Ascending aorta (tissue), 2 donors: ENCODE measurements at regions not wholly inside any gene's neighbourhood (a gene's known extent, or its start where the extent isn't known, plus 50 kb on each side); places are given as distances from the start of the nearest gene placed in this dataset.

Experiments
- DNase-seq, 2 donors: peaks; one replicate each; pipeline ENCODE4 v3.0.0-alpha.2; 2019; ENCODE audit warnings: low spot score in 2 of 2
- H3K27ac ChIP-seq, 2 donors: fragments of 200-600 bp; sonication (generic); one replicate each; pipeline ENCODE4 v1.5.1; 2016 to 2017; ENCODE audit warnings: mild to moderate bottlenecking in 1 of 2
- H3K27me3 ChIP-seq: fragments of 200-600 bp; sonication (generic); one replicate; pipeline ENCODE4 v1.5.1; 2017
- H3K36me3 ChIP-seq, 2 donors: fragments of 200-600 bp; sonication (generic); one replicate each; pipeline ENCODE4 v1.5.1; 2016
- H3K4me1 ChIP-seq, 2 donors: fragments of 200-600 bp; sonication (generic); one replicate each; pipeline ENCODE4 v1.5.1; 2016 to 2017; ENCODE audit warnings: mild to moderate bottlenecking in 1 of 2
- H3K4me3 ChIP-seq, 2 donors: fragments of 200-600 bp; sonication (generic); one replicate each; pipeline ENCODE4 v1.5.1; 2016 to 2017; ENCODE audit warnings: mild to moderate bottlenecking in 1 of 2
- H3K9me3 ChIP-seq, 2 donors: fragments of 200-600 bp; sonication (generic); one replicate each; pipeline ENCODE4 v1.5.1; 2016
- intact Hi-C: fragments of 100-400 bp; cut with DNase I; formaldehyde crosslinking; loops from one replicate; pipeline ENCODE4 v1.15.1; 2023
- TF ChIP-seq, protein P1 (sequence below), 3 experiments: fragments of 200-600 bp in 2 of 3; fragments of 450-650 bp in 1 of 3; sonication (generic) in 2 of 3; IDR thresholded peaks; one replicate each; pipeline ENCODE4 v1.5.1; 2016 to 2019; ENCODE audit warnings: antibody characterized with exemption in 3 of 3, mild to moderate bottlenecking in 1 of 3, moderate library complexity in 1 of 3

DNA sequence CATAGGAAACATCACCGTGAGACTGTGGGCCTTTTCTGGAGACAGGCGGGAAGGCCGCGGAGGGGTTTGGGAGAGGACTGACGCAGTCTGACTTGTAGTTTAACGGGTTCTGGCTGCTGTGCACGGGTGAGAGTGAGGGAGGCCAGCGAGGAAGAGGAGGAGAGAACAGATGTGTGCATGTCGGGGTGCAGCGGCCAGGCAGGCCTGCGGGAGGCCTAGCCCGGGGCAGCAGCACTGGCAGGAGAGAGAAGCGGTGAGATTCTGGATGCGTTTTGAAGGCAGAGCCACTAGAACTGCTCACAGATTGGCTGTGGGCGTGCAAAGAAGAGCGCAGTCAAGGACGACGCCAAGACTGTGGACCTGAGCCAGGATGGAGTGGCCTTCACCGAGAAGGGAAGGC lies 53.9 kb downstream of the PTGR3 start:
- no peaks in the 10 kb centered on the region for H3K27me3 ChIP-seq
- no peak overlapping the region for H3K27ac ChIP-seq
- peaks cover 0 to 6% of the 10 kb centered on the region in 2 donors for H3K9me3 ChIP-seq
- H3K4me1 ChIP-seq = no peaks in the 10 kb centered on the region
- H3K36me3 ChIP-seq = no peaks in the 10 kb centered on the region
- intact Hi-C loops = no loop called here
- TF ChIP-seq, protein P1, sequence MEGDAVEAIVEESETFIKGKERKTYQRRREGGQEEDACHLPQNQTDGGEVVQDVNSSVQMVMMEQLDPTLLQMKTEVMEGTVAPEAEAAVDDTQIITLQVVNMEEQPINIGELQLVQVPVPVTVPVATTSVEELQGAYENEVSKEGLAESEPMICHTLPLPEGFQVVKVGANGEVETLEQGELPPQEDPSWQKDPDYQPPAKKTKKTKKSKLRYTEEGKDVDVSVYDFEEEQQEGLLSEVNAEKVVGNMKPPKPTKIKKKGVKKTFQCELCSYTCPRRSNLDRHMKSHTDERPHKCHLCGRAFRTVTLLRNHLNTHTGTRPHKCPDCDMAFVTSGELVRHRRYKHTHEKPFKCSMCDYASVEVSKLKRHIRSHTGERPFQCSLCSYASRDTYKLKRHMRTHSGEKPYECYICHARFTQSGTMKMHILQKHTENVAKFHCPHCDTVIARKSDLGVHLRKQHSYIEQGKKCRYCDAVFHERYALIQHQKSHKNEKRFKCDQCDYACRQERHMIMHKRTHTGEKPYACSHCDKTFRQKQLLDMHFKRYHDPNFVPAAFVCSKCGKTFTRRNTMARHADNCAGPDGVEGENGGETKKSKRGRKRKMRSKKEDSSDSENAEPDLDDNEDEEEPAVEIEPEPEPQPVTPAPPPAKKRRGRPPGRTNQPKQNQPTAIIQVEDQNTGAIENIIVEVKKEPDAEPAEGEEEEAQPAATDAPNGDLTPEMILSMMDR (IDR thresholded peaks at IDR 0.05) = no peak
- no peak for DNase-seq
- no peak overlapping the region for H3K4me3 ChIP-seq

DNA sequence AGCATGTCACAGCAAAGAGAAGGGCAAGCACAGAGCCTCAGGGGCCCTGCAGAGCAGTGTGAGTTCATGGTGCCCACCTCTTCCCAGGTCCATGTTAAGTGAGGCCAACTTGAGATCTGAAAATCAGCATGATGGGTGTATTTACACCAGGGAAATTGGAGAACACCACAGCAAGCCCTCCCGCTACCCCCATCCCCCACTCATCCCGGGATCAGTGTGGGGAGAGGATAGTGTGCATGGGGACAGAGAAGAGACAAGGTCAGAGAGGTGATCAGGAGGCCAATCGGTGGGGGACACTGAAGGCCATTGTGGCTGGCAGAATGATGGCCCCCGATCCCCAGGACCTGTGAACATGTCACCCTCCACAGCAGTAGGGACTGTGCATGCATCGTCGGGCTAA lies 54.7 kb downstream of the PTGR3 start:
- DNase-seq = no peak
- Histone ChIP-seq H3K36me3 (no peaks in the 10 kb centered on the region), H3K27me3 (no peaks in the 10 kb centered on the region), H3K9me3 (peaks cover 0 to 6% of the 10 kb centered on the region in 2 donors), H3K4me3 (no peak overlapping the region), H3K4me1 (no peaks in the 10 kb centered on the region), H3K27ac (no peak overlapping the region)
- TF ChIP-seq, protein P1 (IDR thresholded peaks at IDR 0.05) = no peak
- intact Hi-C loops = no loop called here

DNA sequence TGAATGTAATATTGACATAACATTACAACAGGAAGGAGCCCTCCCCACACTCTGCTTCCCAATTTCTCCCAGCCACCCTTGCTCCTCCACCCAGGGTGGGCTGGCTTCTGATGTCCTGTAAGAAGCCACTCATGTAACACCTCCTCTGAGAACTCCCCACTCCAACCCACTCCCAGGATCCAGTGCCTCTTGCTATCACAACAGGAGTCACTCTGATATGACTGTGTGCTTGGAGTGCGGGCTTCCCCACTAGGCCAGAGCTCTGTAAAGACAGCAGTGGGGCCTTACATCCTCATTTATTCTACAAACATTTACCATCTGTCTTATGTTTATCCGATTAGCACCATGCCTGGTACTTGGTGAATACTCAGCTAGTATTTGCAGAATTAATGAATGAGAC lies 65.1 kb downstream of the PTGR3 start:
- Histone ChIP-seq H3K4me1 (no peaks in the 10 kb centered on the region), H3K27me3 (no peaks in the 10 kb centered on the region), H3K27ac (no peak overlapping the region), H3K9me3 (no peaks in the 10 kb centered on the region), H3K36me3 (no peaks in the 10 kb centered on the region), H3K4me3 (no peak overlapping the region)
- TF ChIP-seq, protein P1 (IDR thresholded peaks at IDR 0.05) = no peak
- DNase-seq = peak in 1 of 2 donors; percentile 41
- intact Hi-C loops = no loop called here

DNA sequence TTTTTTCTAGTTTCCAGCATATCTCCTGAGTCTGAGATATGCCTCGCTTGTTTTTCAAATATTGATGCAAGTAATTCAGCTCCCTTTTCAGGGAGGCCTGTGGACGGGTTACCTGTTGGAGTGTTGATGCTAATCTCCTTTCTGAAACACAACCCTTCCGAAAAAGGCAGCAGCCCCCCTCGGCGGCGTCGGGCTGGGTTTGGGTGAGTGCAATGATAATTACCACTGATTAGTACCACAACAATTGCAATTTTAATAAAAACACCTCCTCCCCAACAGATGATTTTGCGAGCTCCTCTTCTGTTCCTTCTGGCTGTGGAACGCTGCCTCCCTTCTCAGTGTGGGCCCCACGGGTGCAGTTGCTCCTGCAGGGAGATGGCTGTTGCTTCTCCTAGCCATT lies 66.3 kb downstream of the PTGR3 start:
- intact Hi-C loops = no loop called here
- Histone ChIP-seq H3K27ac (no peak overlapping the region), H3K4me3 (no peak overlapping the region), H3K27me3 (no peaks in the 10 kb centered on the region), H3K36me3 (no peaks in the 10 kb centered on the region), H3K4me1 (no peaks in the 10 kb centered on the region), H3K9me3 (no peaks in the 10 kb centered on the region)
- peak in 1 of 2 donors; percentile 34 for DNase-seq
- TF ChIP-seq, protein P1 (IDR thresholded peaks at IDR 0.05) = no peak

DNA sequence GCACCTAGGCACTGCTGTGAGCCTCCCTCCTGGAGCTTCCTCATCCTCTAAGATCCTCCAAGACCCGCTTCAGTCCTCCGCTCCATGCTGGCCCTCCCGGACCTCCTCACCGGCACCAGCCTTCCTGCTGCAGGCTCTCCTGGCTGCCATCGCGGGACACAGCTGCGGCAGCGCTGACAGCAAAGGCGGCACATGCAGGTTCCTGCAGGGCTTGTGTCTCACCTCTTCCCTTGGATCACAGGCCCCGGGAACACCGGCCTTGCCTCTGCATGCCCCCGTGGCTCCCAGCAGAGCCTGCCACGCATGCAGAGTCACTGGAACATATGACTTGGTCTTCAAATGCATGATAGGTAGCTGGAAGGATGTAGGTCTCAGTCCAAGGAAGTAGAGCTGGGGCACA lies 67.2 kb downstream of the PTGR3 start:
- H3K4me1 ChIP-seq = no peaks in the 10 kb centered on the region
- TF ChIP-seq, protein P1 (IDR thresholded peaks at IDR 0.05) = no peak
- H3K36me3 ChIP-seq = no peaks in the 10 kb centered on the region
- no peaks in the 10 kb centered on the region for H3K27me3 ChIP-seq
- no peak overlapping the region for H3K4me3 ChIP-seq
- DNase-seq = no peak
- H3K27ac ChIP-seq = no peak overlapping the region
- no peaks in the 10 kb centered on the region for H3K9me3 ChIP-seq
- intact Hi-C loops = no loop called here

DNA sequence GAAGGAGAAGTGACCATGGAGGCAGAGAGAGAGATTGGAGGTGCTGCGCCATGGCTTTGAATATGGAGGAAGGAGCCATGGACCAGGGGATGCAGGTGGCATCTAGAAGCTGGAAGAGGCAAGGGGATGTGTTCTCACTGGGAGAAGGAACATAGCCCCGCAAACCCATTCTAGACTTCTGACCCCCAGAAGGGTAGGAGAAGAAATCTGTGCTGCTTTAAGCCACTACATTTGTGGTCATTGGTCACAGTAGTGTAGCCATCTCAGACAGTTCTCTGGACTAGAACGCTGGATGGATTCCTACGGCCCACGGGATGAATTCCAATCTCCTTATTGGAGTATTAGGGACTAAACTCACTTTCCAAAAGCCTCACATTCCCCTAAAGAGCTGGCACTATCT lies 67.8 kb downstream of the PTGR3 start:
- Histone ChIP-seq H3K4me1 (no peaks in the 10 kb centered on the region), H3K27me3 (no peaks in the 10 kb centered on the region), H3K36me3 (no peaks in the 10 kb centered on the region), H3K4me3 (no peak overlapping the region), H3K27ac (no peak overlapping the region), H3K9me3 (no peaks in the 10 kb centered on the region)
- TF ChIP-seq, protein P1 (IDR thresholded peaks at IDR 0.05) = no peak
- intact Hi-C loops = no loop called here
- no peak for DNase-seq
